MM.1S (cell line): ENCODE measurements at regions not wholly inside any gene's neighbourhood (a gene's known extent, or its start where the extent isn't known, plus 50 kb on each side); places are given as distances from the start of the nearest gene placed in this dataset.

Experiments used
- DNase-seq: peaks from one replicate; pipeline ENCODE4 v3.0.0-alpha.2; 2015
- H2AFZ ChIP-seq: fragments of 300-600 bp; sonication (generic); 2 replicates; pipeline ENCODE4 v1.6.0; 2016; ENCODE audit warnings: antibody characterized with exemption, low read length
- H3F3A ChIP-seq: fragments of 300-600 bp; sonication (generic); 2 replicates; pipeline ENCODE4 v1.6.1; 2016; ENCODE audit warnings: mild to moderate bottlenecking, antibody characterized with exemption, low read length, moderate library complexity, mixed read lengths; ENCODE audit not compliant: insufficient read depth
- H3K27ac ChIP-seq: fragments of 300-600 bp; sonication (generic); 2 replicates; pipeline ENCODE4 v1.5.1; 2016; ENCODE audit warnings: mild to moderate bottlenecking, low read length
- H3K27me3 ChIP-seq: fragments of 300-600 bp; sonication (generic); replicated peaks from 2 replicates; pipeline ENCODE4 v1.6.0; 2016; ENCODE audit warnings: low read length; ENCODE audit not compliant: insufficient read depth
- H3K36me3 ChIP-seq: fragments of 300-600 bp; sonication (generic); replicated peaks from 2 replicates; pipeline ENCODE4 v1.6.1; 2016; ENCODE audit warnings: mild to moderate bottlenecking, low read length, mixed read lengths; ENCODE audit not compliant: insufficient read depth
- H3K4me1 ChIP-seq: fragments of 300-600 bp; sonication (generic); 2 replicates; pipeline ENCODE4 v1.6.1; 2016; ENCODE audit warnings: low read length, mixed read lengths
- H3K4me2 ChIP-seq: fragments of 300-600 bp; sonication (generic); 2 replicates; pipeline ENCODE4 v1.6.0; 2016; ENCODE audit warnings: low read depth, low read length
- H3K4me3 ChIP-seq: fragments of 300-600 bp; sonication (generic); 2 replicates; pipeline ENCODE4 v1.5.1; 2016; ENCODE audit warnings: low read length, mixed read lengths
- H3K79me2 ChIP-seq: fragments of 300-600 bp; sonication (generic); 2 replicates; pipeline ENCODE4 v1.6.1; 2016; ENCODE audit warnings: mixed run types, low read length, mixed read lengths
- H3K9ac ChIP-seq: fragments of 300-600 bp; sonication (generic); 2 replicates; pipeline ENCODE4 v1.6.1; 2016; ENCODE audit warnings: low read length, mixed read lengths
- H3K9me2 ChIP-seq: fragments of 300-600 bp; sonication (generic); replicated peaks from 2 replicates; pipeline ENCODE4 v1.6.1; 2016; ENCODE audit warnings: mild to moderate bottlenecking, low read length, mixed read lengths; ENCODE audit not compliant: insufficient read depth
- H3K9me3 ChIP-seq: fragments of 300-600 bp; sonication (generic); replicated peaks from 2 replicates; pipeline ENCODE4 v1.6.1; 2016; ENCODE audit warnings: mild to moderate bottlenecking, low read length, mixed read lengths; ENCODE audit not compliant: insufficient read depth
- H4K20me1 ChIP-seq: fragments of 300-600 bp; sonication (generic); 2 replicates; pipeline ENCODE4 v1.6.1; 2016; ENCODE audit warnings: mild to moderate bottlenecking, low read length, moderate library complexity, mixed read lengths; ENCODE audit not compliant: insufficient read depth
- EZH2 ChIP-seq: fragments of 300-600 bp; sonication (generic); optimal IDR thresholded peaks from 2 replicates; pipeline ENCODE3; 2017; ENCODE audit warnings: low read depth, mild to moderate bottlenecking, antibody characterized with exemption, low read length, mixed read lengths
- EZH2phosphoT487 ChIP-seq: fragments of 300-600 bp; sonication (generic); IDR thresholded peaks from 2 replicates; pipeline ENCODE4 v1.6.1; 2018; ENCODE audit warnings: antibody characterized with exemption, low read length
- TF ChIP-seq, protein P1 (sequence below): fragments of 300-600 bp; sonication (generic); IDR thresholded peaks from 2 replicates; pipeline ENCODE4 v1.5.1; 2016; ENCODE audit warnings: antibody characterized with exemption, low read length, mixed read lengths

DNA sequence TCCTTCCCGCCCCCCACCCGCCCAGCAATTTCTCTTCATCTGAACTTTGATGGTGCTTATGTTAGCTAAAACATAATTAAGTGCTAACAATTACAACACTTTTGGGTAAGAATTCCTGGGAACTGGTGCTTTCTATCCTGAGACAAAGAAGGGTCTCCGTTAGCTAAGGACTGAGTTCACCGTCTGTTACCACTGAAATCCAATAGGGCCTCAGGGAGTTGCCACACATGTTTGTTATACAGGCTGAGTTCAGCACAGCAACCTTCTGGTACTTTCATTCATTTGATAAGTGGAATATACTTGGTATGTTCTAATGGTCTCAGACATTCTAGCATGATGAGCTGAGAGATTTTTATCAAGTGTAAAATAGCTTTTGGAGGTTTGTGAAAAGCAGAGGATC is 437.9 kb downstream of the EFNA5 start:
- no peak overlapping the region for H3K27ac ChIP-seq
- no peaks in the 10 kb centered on the region for H3K79me2 ChIP-seq
- no peak overlapping the region for H2AFZ ChIP-seq
- H3K9me2 ChIP-seq, result no peaks in the 10 kb centered on the region
- no peaks in the 10 kb centered on the region for H3K9me3 ChIP-seq
- H3K4me1 ChIP-seq, result no peaks in the 10 kb centered on the region
- no peak overlapping the region for H3K4me3 ChIP-seq
- TF ChIP-seq, protein P1, sequence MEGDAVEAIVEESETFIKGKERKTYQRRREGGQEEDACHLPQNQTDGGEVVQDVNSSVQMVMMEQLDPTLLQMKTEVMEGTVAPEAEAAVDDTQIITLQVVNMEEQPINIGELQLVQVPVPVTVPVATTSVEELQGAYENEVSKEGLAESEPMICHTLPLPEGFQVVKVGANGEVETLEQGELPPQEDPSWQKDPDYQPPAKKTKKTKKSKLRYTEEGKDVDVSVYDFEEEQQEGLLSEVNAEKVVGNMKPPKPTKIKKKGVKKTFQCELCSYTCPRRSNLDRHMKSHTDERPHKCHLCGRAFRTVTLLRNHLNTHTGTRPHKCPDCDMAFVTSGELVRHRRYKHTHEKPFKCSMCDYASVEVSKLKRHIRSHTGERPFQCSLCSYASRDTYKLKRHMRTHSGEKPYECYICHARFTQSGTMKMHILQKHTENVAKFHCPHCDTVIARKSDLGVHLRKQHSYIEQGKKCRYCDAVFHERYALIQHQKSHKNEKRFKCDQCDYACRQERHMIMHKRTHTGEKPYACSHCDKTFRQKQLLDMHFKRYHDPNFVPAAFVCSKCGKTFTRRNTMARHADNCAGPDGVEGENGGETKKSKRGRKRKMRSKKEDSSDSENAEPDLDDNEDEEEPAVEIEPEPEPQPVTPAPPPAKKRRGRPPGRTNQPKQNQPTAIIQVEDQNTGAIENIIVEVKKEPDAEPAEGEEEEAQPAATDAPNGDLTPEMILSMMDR, result no peak
- TF ChIP-seq EZH2phosphoT487 (no peak), EZH2 (no peak)
- H3K27me3 ChIP-seq, result no peaks in the 10 kb centered on the region
- no peaks in the 10 kb centered on the region for H3K36me3 ChIP-seq
- DNase-seq, result no peak
- no peaks in the 10 kb centered on the region for H4K20me1 ChIP-seq
- no peaks in the 10 kb centered on the region for H3F3A ChIP-seq
- no peak overlapping the region for H3K9ac ChIP-seq
- H3K4me2 ChIP-seq, result no peak overlapping the region

DNA sequence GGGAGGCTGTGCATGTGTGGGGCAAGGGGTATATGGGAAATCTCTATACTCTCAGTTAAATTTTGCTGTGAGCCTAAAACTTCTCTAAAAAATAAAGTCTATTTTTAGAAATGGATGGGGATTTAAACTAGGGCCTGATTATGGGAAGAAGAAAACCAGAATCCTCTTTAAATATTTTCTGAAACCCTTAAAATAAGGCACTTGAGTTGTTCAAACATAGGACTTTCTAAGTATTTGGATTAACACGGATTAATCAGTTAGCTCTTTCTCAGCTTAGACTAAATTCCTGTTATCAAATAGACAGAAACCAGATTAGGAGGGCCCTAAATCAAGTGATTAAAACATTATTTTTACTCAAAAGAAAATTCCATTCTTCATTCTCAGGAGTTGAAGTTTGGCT is 438.4 kb downstream of the EFNA5 start:
- H3K9ac ChIP-seq, result no peak overlapping the region
- no peaks in the 10 kb centered on the region for H3K36me3 ChIP-seq
- TF ChIP-seq EZH2 (no peak), EZH2phosphoT487 (no peak)
- TF ChIP-seq, protein P1, result no peak
- H3K79me2 ChIP-seq, result no peaks in the 10 kb centered on the region
- DNase-seq, result no peak
- no peaks in the 10 kb centered on the region for H3K9me2 ChIP-seq
- no peaks in the 10 kb centered on the region for H3K9me3 ChIP-seq
- no peaks in the 10 kb centered on the region for H3K27me3 ChIP-seq
- no peak overlapping the region for H2AFZ ChIP-seq
- H3F3A ChIP-seq, result no peaks in the 10 kb centered on the region
- H3K4me2 ChIP-seq, result no peak overlapping the region
- H4K20me1 ChIP-seq, result no peaks in the 10 kb centered on the region
- H3K4me1 ChIP-seq, result no peaks in the 10 kb centered on the region
- no peak overlapping the region for H3K4me3 ChIP-seq
- no peak overlapping the region for H3K27ac ChIP-seq

DNA sequence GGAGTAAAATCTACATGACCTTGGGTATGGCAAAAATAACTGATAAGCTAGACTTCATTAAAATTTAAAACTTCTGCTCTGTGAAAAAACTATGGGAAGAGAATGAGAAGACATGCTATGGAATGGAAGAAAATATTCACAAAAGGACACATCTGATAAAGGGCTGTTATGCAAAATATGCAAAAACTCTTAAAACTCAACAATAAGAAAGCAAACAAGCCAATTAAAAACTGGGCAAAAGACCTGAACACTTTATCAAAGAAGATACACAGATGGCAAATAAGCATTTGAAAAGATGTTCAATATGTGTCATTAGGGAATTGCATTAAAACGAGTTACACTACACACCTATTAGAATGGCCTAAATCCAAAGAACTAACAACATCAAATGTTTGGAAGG is 439.5 kb downstream of the EFNA5 start:
- no peak overlapping the region for H3K4me2 ChIP-seq
- TF ChIP-seq EZH2phosphoT487 (no peak), EZH2 (no peak)
- TF ChIP-seq, protein P1, result no peak

DNA sequence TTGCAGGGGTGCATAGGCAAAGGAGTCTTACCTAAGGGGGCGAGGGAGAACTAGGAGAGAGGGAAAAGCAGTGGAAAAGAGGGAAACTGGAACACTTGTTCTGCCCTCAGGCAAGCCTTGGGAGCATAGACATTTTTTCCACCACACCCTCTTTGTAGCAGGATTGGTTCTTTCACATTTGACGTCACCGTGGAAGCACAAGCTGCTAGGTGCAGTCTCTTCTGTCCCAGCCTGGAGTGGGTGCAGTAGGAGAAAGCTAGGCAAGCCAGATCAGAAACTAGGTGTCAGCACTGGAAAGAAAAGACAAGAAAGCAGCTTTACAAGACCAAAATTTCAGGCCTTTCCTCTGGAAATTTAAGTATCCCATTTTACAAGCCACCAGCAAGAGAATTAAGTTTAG is 440.4 kb downstream of the EFNA5 start:
- H3F3A ChIP-seq, result no peaks in the 10 kb centered on the region
- H3K27me3 ChIP-seq, result no peaks in the 10 kb centered on the region
- no peak overlapping the region for H2AFZ ChIP-seq
- no peaks in the 10 kb centered on the region for H3K9me3 ChIP-seq
- no peak overlapping the region for H3K4me2 ChIP-seq
- no peaks in the 10 kb centered on the region for H3K79me2 ChIP-seq
- H3K4me3 ChIP-seq, result no peak overlapping the region
- no peaks in the 10 kb centered on the region for H3K9me2 ChIP-seq
- TF ChIP-seq, protein P1, result no peak
- TF ChIP-seq EZH2phosphoT487 (no peak), EZH2 (no peak)
- no peak overlapping the region for H3K27ac ChIP-seq
- H4K20me1 ChIP-seq, result no peaks in the 10 kb centered on the region
- H3K4me1 ChIP-seq, result no peaks in the 10 kb centered on the region
- H3K9ac ChIP-seq, result no peak overlapping the region
- no peaks in the 10 kb centered on the region for H3K36me3 ChIP-seq
- no peak for DNase-seq

More for the DNA sequence above, 439.5 kb downstream of the EFNA5 start:
- no peaks in the 10 kb centered on the region for H3K79me2 ChIP-seq
- H3K27me3 ChIP-seq, result no peaks in the 10 kb centered on the region
- no peak for DNase-seq
- H3K9me3 ChIP-seq, result no peaks in the 10 kb centered on the region
- H3K9ac ChIP-seq, result no peak overlapping the region
- no peaks in the 10 kb centered on the region for H3K4me1 ChIP-seq
- no peaks in the 10 kb centered on the region for H3K9me2 ChIP-seq
- no peaks in the 10 kb centered on the region for H3F3A ChIP-seq
- H3K27ac ChIP-seq, result no peak overlapping the region
- no peaks in the 10 kb centered on the region for H3K36me3 ChIP-seq
- H3K4me3 ChIP-seq, result no peak overlapping the region
- no peaks in the 10 kb centered on the region for H4K20me1 ChIP-seq
- no peak overlapping the region for H2AFZ ChIP-seq
